HG03135 (cell line): ENCODE measurements at regions not wholly inside any gene's neighbourhood (a gene's known extent, or its start where the extent isn't known, plus 50 kb on each side); places are given as distances from the start of the nearest gene placed in this dataset.
A peak's percentile ranks its signal among the peaks of the same experiment; 100 is the strongest.

Experiments
- ATAC-seq: cut with Tn5 transposase; IDR thresholded peaks from one replicate; pipeline ENCODE4 v1.9.1; 2021; ENCODE audit warnings: mild to moderate bottlenecking, moderate library complexity; ENCODE audit not compliant: unreplicated experiment

GRCh38 chr13:107231944-107232343, 664.0 kb upstream of the ARGLU1 start:
- no peak for ATAC-seq

DNA sequence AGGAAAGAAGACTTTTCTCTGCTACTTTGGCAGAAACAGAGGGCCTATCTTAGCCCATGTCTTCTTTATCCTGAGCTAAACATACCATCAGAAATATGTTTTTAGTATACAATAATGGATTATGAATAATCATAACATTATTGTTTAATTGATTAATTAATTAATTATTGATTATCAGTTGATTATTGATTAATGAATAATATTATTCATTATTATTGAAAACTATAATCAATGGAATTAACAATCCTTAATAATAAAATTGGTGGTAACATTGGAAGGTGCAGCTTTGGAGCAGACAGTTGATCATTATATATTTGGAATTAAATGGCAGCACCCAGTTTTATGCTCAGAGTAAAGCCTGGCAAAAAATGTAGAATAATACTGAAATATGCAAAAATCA, 655.9 kb upstream of the ARGLU1 start:
- no peak for ATAC-seq

DNA sequence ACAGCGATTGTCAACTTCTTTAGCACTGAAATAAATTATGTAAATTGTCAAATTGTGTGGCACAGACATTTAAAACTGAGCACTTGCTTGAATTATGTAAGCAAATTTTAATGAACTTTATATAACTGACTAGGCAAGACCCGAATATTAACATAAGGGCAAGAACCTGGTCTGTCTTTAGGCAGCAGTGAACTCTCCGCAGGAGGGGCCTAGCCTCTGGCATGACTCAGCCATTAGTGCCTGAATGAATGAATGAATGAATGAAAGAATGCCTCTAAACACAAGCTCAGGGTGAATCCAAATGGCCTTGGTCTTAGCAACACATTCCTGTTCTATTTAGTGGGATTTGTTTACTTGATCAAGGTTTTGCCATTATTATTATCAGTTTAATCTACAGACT, 654.7 kb upstream of the ARGLU1 start:
- ATAC-seq = no peak

DNA sequence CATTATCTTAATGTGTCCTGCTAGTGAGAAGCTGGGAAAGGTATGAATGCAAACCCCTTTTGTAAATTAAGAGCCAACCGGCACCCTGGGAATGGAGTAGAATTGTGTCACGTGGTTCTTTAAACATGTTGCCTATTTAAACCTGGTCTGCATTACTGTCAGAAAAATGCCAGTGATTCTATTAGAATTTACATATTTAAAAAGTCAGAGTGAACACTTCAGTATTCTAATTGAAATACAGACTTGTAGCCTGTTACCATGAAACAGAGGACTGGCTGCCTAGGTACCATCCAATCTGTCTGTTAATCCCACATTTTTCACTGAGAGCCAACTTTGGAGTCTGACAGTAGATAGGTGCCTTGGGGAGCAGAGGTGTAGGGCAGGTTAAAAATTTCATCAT, 652.3 kb upstream of the ARGLU1 start:
- no peak for ATAC-seq

- no peak for ATAC-seq
These were observed 649.3 kb upstream of the ARGLU1 start for GRCh38 chr13:107217251-107217650.

DNA sequence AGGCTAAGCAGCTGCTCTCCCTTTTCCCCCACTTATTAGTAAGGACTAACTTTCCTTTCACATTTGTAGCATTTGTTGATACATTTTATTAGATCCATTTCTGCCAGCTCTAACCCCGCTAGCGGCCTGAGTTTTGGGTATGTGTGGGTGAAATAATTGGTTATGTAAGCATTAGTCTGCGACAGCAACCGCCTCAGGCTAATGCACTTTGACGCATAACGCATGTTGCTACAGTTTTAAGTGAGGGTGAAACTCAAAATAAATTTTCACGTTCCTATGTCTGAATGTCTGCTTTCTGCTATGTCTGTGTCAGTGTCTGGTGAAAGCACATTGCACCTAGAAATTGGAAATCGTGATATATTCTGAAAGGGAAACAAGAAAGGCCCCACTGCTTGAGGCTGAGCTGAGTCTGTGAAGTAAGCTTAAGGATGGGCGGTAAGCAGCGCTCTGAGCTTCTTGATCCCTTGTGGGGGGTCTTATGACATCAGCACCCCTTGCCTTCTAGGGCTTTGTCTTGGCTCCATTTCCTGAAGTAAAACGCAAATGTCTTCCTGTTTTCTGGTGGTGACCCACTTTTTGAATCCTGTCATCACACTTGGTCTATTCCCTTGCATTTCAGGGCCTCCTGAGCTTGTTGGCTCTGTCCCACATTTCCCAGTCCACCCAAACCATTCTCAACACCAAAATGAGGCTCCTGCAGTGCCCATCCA, 648.3 kb upstream of the ARGLU1 start:
- ATAC-seq = no peak

GRCh38 chr13:107211073-107211472, 643.1 kb upstream of the ARGLU1 start:
- peak; percentile 97 for ATAC-seq

- ATAC-seq = no peak
These were observed 642.7 kb upstream of the ARGLU1 start for GRCh38 chr13:107210723-107211030.

DNA sequence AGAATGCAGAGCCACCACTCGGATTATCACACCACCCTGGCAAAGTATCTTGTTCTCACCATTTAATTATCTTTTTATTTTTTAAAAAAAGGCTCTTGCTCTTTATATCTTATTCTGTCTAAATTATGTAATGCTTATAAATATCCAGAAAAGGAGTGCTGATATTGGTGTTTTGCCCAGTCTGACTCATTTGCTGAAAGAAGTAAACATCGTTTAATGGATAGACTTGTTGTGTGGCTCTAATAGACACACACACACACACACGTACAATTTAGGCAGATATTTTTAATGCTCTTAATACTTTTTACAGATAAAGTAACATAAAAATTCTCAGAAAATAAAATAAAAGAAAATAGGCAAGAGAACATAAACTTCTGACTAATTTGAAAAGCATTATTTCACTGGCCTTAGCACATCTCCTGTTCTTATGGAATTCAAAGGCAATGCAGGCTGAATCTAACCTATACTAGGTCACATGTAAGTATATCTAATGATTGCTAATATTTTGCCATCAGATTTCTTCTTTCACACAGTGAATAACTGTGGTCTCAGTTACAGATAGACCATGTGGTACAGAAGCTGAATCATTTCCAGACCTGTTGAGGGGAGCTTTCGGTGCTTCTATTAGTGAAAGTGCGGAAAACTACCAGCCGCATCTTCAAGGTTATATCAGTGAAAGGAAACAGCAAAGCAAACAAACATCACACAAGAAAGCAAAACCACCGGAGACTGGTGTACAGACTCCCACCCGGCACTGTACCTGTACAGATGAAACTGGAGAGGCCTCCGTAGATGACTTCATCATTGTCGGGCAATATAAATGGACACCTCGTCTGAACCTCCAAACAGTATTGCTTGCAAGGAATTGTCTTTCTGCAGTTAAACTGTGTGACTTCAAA, 642.1 kb upstream of the ARGLU1 start:
- no peak for ATAC-seq

GRCh38 chr13:107208889-107209288, 641.0 kb upstream of the ARGLU1 start:
- ATAC-seq = no peak

- ATAC-seq = peak; percentile 98
These were observed 637.6 kb upstream of the ARGLU1 start for GRCh38 chr13:107205318-107206104.

DNA sequence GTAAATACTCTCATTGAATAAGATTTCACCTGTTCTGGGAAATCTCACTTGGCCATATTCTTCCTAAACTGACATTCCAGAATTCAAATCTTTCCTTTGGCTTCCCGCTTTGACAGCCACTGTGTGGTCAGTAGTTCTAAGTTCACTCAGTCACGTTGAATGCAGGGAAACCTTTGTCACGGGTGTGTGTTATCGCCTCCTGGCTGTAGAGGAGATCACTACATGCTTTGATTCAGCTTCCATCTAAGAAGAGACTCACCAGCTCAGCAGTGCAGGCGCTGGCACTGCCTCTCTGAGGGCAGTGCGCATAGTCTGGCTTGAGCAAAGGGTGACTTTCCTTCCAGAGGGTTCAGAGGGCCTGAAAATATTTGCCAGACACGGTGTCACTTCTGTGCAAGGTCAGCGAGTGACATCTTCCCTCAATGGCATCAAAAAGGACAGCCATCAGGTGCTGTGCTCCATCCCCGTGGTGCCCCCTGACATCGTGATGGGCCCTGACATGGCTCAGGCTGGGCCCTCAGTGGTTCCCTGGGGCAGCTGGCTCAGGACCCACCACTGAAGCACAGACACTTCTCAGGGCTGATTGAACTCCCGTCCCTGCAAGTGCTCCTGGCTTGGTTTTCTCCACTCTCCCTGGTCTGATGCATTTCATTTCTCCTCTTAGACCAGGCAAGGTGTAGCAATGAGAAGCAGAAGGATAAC, 635.4 kb upstream of the ARGLU1 start:
- ATAC-seq = no peak

DNA sequence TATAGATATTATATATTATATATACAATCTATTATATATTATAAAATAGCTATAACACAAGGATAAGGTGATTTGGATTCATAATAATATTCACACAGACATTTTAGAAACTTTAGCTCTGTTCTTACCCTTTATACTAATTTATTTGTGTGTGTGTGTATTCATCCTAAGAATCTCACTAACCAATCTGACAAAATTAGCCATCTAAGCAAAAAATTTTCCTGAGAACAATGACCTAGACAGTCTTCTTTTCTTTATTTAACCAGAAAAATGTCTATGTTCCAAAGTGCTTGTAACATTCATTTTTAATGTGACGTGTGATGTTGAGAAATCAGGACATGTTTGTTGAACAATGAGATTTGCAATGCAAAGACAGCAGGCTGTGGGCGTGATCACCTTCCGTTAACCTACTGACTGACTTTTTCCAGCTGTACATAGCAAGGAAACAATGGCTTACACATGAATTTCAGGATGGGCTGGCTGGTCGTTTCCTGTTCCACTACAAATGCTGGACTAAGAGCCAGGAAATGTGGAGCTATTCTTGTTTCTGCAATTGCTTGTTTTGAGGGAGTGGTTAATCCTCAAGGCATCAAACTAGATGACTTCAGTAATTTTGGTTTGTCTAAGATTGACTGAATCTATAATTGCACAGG, 634.6 kb upstream of the ARGLU1 start:
- ATAC-seq = no peak

DNA sequence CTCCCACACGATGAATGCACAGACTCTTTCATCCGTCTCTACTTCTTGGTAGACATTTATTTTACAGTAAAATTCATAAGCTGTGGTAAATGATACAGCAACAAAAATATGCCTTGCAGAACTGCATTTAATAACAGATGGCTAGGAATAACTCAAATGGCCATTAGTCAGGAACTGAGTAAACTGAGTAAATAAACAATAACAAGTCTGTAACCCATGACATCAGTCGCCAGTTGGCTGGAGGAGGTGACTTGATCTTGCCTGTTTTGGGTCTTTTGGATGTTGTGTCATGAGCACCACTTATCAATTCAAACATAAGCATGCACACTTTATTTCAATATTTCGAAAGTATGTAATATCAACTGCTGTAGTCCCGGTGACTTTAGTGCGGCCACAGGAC, 632.6 kb upstream of the ARGLU1 start:
- ATAC-seq = no peak

- no peak for ATAC-seq
These were observed 624.4 kb upstream of the ARGLU1 start for GRCh38 chr13:107192289-107192688.

GRCh38 chr13:107190065-107190464, 622.1 kb upstream of the ARGLU1 start:
- ATAC-seq = no peak

GRCh38 chr13:107185889-107186288, 618.0 kb upstream of the ARGLU1 start:
- no peak for ATAC-seq

GRCh38 chr13:107170270-107170931, 602.5 kb upstream of the ARGLU1 start:
- ATAC-seq = no peak

DNA sequence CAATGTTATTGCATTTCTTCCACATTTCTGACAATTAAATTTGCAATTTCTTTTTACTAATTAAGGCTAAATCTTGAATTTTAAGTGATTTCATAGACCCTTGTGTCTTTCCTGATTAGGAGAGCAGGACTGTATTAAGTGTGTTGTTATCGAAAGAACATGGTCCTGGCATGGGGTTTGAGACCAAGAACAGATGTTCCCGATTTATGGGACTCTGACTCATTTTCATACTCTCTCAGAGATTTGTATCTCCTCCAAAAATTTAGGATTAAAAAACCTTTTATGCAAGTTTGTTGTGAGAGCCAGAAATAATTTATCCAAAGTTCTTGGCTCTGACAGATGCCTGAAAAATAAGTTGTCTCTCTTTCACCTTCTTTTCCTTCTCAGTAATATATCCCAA, 589.3 kb upstream of the ARGLU1 start:
- no peak for ATAC-seq

GRCh38 chr13:107144432-107144831, 576.5 kb upstream of the ARGLU1 start:
- no peak for ATAC-seq
